GM23248 (cell line): ENCODE measurements at regions not wholly inside any gene's neighbourhood (a gene's known extent, or its start where the extent isn't known, plus 50 kb on each side); places are given as distances from the start of the nearest gene placed in this dataset.

Experiments
- EZH2 ChIP-seq: fragments of 200-600 bp; sonication (generic); IDR thresholded peaks from 2 replicates; pipeline ENCODE4 v1.6.1; 2018; ENCODE audit warnings: antibody characterized with exemption, mild to moderate bottlenecking; ENCODE audit not compliant: insufficient read depth, poor library complexity, severe bottlenecking
- EZH2phosphoT487 ChIP-seq: fragments of 200-600 bp; sonication (generic); IDR thresholded peaks from 2 replicates; pipeline ENCODE4 v1.6.1; 2018; ENCODE audit warnings: antibody characterized with exemption, moderate library complexity, mild to moderate bottlenecking, low read depth; ENCODE audit not compliant: insufficient read depth

GRCh38 chr4:183589461-183590099, 69.4 kb downstream of the RWDD4 start:
- no peak for TF ChIP-seq EZH2phosphoT487
- TF ChIP-seq EZH2: no peak
